Ascending aorta (tissue), 2 donors: ENCODE measurements at regions not wholly inside any gene's neighbourhood (a gene's known extent, or its start where the extent isn't known, plus 50 kb on each side); places are given as distances from the start of the nearest gene placed in this dataset.

Source experiments
- DNase-seq, 2 donors: peaks; one replicate each; pipeline ENCODE4 v3.0.0-alpha.2; 2019; ENCODE audit warnings: low spot score in 2 of 2
- H3K27ac ChIP-seq, 2 donors: fragments of 200-600 bp; sonication (generic); one replicate each; pipeline ENCODE4 v1.5.1; 2016 to 2017; ENCODE audit warnings: mild to moderate bottlenecking in 1 of 2
- H3K27me3 ChIP-seq: fragments of 200-600 bp; sonication (generic); one replicate; pipeline ENCODE4 v1.5.1; 2017
- H3K36me3 ChIP-seq, 2 donors: fragments of 200-600 bp; sonication (generic); one replicate each; pipeline ENCODE4 v1.5.1; 2016
- H3K4me1 ChIP-seq, 2 donors: fragments of 200-600 bp; sonication (generic); one replicate each; pipeline ENCODE4 v1.5.1; 2016 to 2017; ENCODE audit warnings: mild to moderate bottlenecking in 1 of 2
- H3K4me3 ChIP-seq, 2 donors: fragments of 200-600 bp; sonication (generic); one replicate each; pipeline ENCODE4 v1.5.1; 2016 to 2017; ENCODE audit warnings: mild to moderate bottlenecking in 1 of 2
- H3K9me3 ChIP-seq, 2 donors: fragments of 200-600 bp; sonication (generic); one replicate each; pipeline ENCODE4 v1.5.1; 2016
- intact Hi-C: fragments of 100-400 bp; cut with DNase I; formaldehyde crosslinking; loops from one replicate; pipeline ENCODE4 v1.15.1; 2023
- TF ChIP-seq, protein P1 (sequence below), 3 experiments: fragments of 200-600 bp in 2 of 3; fragments of 450-650 bp in 1 of 3; sonication (generic) in 2 of 3; IDR thresholded peaks; one replicate each; pipeline ENCODE4 v1.5.1; 2016 to 2019; ENCODE audit warnings: antibody characterized with exemption in 3 of 3, mild to moderate bottlenecking in 1 of 3, moderate library complexity in 1 of 3

DNA sequence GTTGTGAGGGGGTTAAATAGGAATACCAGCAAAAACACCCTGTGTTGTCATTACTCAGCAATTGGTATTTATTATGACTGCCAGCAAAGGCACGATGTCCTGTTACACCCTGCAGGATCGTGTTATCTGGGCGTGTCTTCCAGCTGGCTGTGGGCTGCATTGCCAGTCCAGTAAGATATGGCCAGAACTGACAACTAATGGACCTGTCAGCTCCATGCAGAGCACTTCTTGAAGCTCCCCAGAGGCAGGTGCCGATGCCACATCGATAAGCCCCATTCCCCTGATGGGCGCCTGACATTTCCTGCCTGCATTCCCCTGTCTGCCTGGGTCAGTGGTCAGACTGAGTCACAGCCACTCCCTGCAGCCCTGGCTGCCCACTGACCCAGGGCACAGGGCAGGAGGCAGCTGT is 79.7 kb upstream of the RASGRF1 start:
- DNase-seq, result no peak
- H3K4me3 ChIP-seq, result no peak overlapping the region
- H3K27me3 ChIP-seq, result no peaks in the 10 kb centered on the region
- no peaks in the 10 kb centered on the region for H3K9me3 ChIP-seq
- intact Hi-C loops, result no loop called here
- TF ChIP-seq, protein P1, sequence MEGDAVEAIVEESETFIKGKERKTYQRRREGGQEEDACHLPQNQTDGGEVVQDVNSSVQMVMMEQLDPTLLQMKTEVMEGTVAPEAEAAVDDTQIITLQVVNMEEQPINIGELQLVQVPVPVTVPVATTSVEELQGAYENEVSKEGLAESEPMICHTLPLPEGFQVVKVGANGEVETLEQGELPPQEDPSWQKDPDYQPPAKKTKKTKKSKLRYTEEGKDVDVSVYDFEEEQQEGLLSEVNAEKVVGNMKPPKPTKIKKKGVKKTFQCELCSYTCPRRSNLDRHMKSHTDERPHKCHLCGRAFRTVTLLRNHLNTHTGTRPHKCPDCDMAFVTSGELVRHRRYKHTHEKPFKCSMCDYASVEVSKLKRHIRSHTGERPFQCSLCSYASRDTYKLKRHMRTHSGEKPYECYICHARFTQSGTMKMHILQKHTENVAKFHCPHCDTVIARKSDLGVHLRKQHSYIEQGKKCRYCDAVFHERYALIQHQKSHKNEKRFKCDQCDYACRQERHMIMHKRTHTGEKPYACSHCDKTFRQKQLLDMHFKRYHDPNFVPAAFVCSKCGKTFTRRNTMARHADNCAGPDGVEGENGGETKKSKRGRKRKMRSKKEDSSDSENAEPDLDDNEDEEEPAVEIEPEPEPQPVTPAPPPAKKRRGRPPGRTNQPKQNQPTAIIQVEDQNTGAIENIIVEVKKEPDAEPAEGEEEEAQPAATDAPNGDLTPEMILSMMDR (IDR thresholded peaks at IDR 0.05), result no peak
- H3K4me1 ChIP-seq, result peaks cover 0 to 2% of the 10 kb centered on the region in 2 donors
- H3K27ac ChIP-seq, result no peak overlapping the region
- no peaks in the 10 kb centered on the region for H3K36me3 ChIP-seq

DNA sequence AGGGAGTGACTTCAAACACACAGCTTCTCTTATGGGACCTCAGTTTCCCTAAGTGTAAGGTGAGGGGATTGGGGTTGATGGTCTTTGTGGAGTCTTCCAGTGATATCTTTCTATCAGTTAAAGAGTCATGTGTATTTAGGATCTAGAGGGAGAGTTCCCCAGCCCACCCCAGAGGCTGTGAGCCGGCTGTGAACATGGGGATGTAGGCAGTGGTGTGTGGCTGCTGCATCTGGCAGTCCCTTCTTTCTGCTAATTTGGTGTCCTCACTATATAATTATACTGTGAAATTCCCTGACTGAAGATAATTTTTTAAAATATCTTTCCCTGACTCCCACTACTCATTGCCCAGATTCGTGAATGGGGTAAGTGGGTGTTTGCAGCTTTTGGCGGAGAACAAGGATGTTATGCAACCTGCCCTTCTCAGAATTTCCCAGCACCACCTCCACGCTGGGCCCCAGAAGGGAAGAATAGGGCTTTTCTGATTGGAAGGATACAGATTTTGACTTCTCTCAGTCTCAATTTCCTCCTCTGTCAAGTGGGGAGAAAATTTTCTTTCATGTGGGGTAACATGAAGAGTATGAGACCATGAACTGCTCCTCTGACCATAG is 79.0 kb upstream of the RASGRF1 start:
- H3K27ac ChIP-seq, result no peak overlapping the region
- H3K27me3 ChIP-seq, result no peaks in the 10 kb centered on the region
- TF ChIP-seq, protein P1 (IDR thresholded peaks at IDR 0.05), result no peak
- H3K4me3 ChIP-seq, result no peak overlapping the region
- intact Hi-C loops, result no loop called here
- H3K36me3 ChIP-seq, result no peaks in the 10 kb centered on the region
- H3K9me3 ChIP-seq, result no peaks in the 10 kb centered on the region
- DNase-seq, result no peak
- H3K4me1 ChIP-seq, result peaks cover 0 to 2% of the 10 kb centered on the region in 2 donors

DNA sequence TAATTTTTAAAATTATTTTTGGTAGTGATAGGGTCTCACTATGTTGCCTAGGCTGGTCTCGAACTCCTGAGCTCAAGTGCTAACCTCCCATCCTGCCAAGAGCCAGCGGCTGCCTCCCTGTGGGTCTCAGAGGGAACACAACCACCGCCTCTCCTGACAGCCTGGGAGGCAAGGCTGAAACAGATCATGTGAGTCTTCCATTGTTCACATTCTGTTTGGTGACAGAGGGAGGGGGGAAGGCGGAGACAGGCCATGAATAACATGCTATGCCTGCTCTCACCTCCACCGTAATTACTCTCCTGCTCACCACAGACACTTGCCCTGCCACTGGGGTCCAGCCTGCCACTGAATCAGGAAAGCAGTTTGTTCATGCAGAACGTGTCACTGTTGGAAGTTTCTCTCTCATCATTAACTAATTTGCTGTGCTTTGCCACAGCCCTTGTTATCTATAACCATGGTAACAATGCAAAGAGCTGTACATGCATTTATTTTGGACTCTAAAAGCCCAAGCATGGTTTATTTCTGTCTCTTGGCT is 78.4 kb upstream of the RASGRF1 start:
- TF ChIP-seq, protein P1 (IDR thresholded peaks at IDR 0.05), result no peak
- no peaks in the 10 kb centered on the region for H3K36me3 ChIP-seq
- no peaks in the 10 kb centered on the region for H3K9me3 ChIP-seq
- H3K4me1 ChIP-seq, result peaks cover 0 to 2% of the 10 kb centered on the region in 2 donors
- H3K27ac ChIP-seq, result no peak overlapping the region
- no peak overlapping the region for H3K4me3 ChIP-seq
- intact Hi-C loops, result no loop called here
- DNase-seq, result peak in 1 of 2 donors; percentile 40
- no peaks in the 10 kb centered on the region for H3K27me3 ChIP-seq

DNA sequence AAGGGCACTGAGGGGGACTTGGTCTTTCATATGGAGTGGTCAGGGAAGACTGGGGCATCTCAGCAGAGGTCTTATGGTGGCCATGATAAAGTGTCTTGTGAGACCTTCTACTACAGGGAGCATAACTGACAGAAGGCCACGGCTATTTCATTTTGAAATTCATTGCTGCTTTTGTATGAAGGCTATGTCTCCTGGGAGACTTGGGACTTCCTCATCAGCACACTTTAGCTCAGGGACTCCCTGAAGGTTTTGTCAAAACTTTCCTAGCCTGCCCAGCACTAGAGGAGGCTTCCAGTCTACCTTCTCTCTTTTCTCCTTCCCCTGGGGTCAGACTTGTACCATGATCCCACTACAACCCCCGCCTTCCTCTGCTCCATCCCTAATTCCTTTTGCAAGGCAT is 77.2 kb upstream of the RASGRF1 start:
- TF ChIP-seq, protein P1 (IDR thresholded peaks at IDR 0.05), result no peak
- Histone ChIP-seq H3K27ac (no peak overlapping the region), H3K36me3 (no peaks in the 10 kb centered on the region), H3K27me3 (no peaks in the 10 kb centered on the region), H3K4me3 (no peak overlapping the region), H3K9me3 (no peaks in the 10 kb centered on the region), H3K4me1 (peaks cover 0 to 2% of the 10 kb centered on the region in 2 donors)
- intact Hi-C loops, result no loop called here
- DNase-seq, result no peak

DNA sequence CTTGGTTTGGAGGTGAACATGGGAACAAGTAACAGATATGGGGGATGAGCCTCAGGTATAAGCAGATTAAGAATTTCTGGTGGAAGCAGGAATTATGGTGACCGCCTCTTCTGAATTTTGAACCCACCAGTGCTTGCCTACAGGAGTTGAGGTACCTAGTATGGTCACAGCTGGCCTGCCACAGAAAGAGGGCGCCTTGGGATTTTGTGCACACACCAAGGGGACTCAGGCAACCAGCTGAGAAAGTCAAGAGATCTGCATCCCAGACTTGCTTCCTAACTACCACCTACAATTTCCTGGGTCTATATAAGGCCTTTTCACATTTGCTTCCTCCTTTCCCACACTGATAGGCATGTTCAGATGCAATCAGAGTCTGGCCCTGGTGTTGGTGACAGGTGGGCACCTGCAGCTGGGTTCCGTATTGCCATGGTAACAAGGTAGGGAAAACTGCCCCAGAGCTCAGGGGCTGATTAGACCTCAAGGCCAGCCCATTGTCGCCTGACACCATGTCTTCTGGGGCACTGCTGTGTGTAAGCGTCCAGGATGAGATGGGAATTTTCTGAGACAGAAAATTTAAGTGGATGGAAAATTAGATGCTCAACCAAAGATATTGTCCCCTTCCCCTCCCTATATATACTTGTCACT is 75.9 kb upstream of the RASGRF1 start:
- Histone ChIP-seq H3K9me3 (no peaks in the 10 kb centered on the region), H3K4me1 (peaks cover 0 to 2% of the 10 kb centered on the region in 2 donors), H3K36me3 (no peaks in the 10 kb centered on the region), H3K27ac (no peak overlapping the region), H3K4me3 (no peak overlapping the region), H3K27me3 (no peaks in the 10 kb centered on the region)
- intact Hi-C loops, result no loop called here
- peak in 1 of 2 donors; percentile 25 for DNase-seq
- TF ChIP-seq, protein P1 (IDR thresholded peaks at IDR 0.05), result no peak
